Esophagus squamous epithelium (tissue), 4 donors: ENCODE measurements at regions not wholly inside any gene's neighbourhood (a gene's known extent, or its start where the extent isn't known, plus 50 kb on each side); places are given as distances from the start of the nearest gene placed in this dataset.

Source experiments
- CTCF ChIP-seq, 6 experiments: fragments of 450-650 bp in 4 of 6; fragments of 200-600 bp in 2 of 6; sonication (generic) in 2 of 6; IDR thresholded peaks; one replicate each; pipeline ENCODE4 v1.5.1; 2016 to 2019; ENCODE audit warnings: antibody characterized with exemption in 6 of 6, mild to moderate bottlenecking in 4 of 6, moderate library complexity in 4 of 6
- POLR2A ChIP-seq, 4 donors: fragments of 450-650 bp; IDR thresholded peaks; one replicate each; pipeline ENCODE4 v1.6.1; 2017; ENCODE audit warnings: antibody characterized with exemption in 4 of 4, mild to moderate bottlenecking in 4 of 4, moderate library complexity in 3 of 4

- TF ChIP-seq CTCF (IDR thresholded peaks at IDR 0.05) (no peak), POLR2A (IDR thresholded peaks at IDR 0.05) (no peak)
These were observed 126.4 kb upstream of the NXPH2 start for GRCh38 chr2:138906549-138906948.
